WTC11 (cell line): ENCODE measurements at regions not wholly inside any gene's neighbourhood (a gene's known extent, or its start where the extent isn't known, plus 50 kb on each side); places are given as distances from the start of the nearest gene placed in this dataset.

Source experiments
- GABPB1 ChIP-seq: sonication (generic); formaldehyde crosslinking; IDR thresholded peaks from 2 replicates; pipeline ENCODE4 v1.8.1; 2023; ENCODE audit warnings: mild to moderate bottlenecking, missing genetic modification reagents
- GRHL2 ChIP-seq: fragments of 250-450 bp; sonication (Bioruptor Pico); IDR thresholded peaks from 2 replicates; pipeline ENCODE4 v1.8.0; 2022; ENCODE audit warnings: mild to moderate bottlenecking, moderate library complexity; ENCODE audit not compliant: insufficient replicate concordance, severe bottlenecking
- JUN ChIP-seq: sonication (generic); formaldehyde crosslinking; IDR thresholded peaks from 2 replicates; pipeline ENCODE4 v1.8.0; 2023; ENCODE audit warnings: mild to moderate bottlenecking, missing genetic modification reagents
- NFYB ChIP-seq: sonication (generic); formaldehyde crosslinking; conservative IDR thresholded peaks from 2 replicates; pipeline ENCODE4 v1.8.0; 2022; ENCODE audit warnings: low read depth, missing genetic modification reagents
- NR3C1 ChIP-seq: sonication (generic); formaldehyde crosslinking; conservative IDR thresholded peaks from 2 replicates; pipeline ENCODE4 v1.8.1; 2023; ENCODE audit warnings: low read depth, mild to moderate bottlenecking, missing genetic modification reagents
- ZNF317 ChIP-seq: sonication (generic); formaldehyde crosslinking; IDR thresholded peaks from 2 replicates; pipeline ENCODE4 v1.8.1; 2023; ENCODE audit warnings: low read depth, mild to moderate bottlenecking, moderate library complexity, missing genetic modification reagents, borderline replicate concordance
- TF ChIP-seq, protein P1 (sequence below): fragments of 200-600 bp; IDR thresholded peaks from 2 replicates; pipeline ENCODE4 v1.8.0; 2022; ENCODE audit warnings: antibody characterized with exemption
- TF ChIP-seq, protein P2 (sequence below): sonication (generic); formaldehyde crosslinking; IDR thresholded peaks from 2 replicates; pipeline ENCODE4 v1.8.0; 2022; ENCODE audit warnings: mild to moderate bottlenecking, missing genetic modification reagents
- TF ChIP-seq, protein P3 (sequence below): sonication (generic); formaldehyde crosslinking; IDR thresholded peaks from 2 replicates; pipeline ENCODE4 v1.8.0; 2023; ENCODE audit warnings: mild to moderate bottlenecking, missing genetic modification reagents

DNA sequence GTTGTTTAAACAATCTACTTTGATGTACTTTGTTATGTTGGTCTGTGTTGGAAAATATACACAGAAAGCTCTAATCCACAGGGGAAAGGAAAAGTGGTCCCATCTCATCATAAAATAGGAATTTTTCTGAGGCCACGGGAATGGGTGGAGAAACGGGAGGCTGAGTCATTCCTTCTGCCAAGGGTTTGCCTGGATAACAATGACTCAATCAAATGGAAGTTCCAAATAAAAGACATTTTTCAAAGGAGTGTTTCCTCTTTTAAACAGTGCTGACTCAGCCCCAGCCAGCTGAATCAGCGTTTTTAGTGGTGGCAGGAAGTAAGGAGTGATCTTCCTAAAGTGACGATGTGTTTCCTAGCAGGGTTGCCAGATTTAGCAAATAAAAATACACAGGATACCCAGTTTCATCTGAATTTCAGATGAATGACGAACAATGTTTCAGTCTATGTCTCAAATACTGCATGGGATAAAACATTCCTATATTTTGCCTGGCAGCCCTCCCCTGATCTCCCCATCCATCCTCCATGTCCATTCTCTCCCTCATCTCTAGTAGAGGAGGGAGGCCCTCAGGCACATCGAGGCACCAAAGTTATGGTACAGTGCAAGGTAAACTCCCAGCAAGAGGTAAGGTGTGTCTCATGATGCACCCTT, 345.4 kb upstream of the GATB start:
- TF ChIP-seq, protein P1, sequence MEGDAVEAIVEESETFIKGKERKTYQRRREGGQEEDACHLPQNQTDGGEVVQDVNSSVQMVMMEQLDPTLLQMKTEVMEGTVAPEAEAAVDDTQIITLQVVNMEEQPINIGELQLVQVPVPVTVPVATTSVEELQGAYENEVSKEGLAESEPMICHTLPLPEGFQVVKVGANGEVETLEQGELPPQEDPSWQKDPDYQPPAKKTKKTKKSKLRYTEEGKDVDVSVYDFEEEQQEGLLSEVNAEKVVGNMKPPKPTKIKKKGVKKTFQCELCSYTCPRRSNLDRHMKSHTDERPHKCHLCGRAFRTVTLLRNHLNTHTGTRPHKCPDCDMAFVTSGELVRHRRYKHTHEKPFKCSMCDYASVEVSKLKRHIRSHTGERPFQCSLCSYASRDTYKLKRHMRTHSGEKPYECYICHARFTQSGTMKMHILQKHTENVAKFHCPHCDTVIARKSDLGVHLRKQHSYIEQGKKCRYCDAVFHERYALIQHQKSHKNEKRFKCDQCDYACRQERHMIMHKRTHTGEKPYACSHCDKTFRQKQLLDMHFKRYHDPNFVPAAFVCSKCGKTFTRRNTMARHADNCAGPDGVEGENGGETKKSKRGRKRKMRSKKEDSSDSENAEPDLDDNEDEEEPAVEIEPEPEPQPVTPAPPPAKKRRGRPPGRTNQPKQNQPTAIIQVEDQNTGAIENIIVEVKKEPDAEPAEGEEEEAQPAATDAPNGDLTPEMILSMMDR, result no peak
- TF ChIP-seq GRHL2 (no peak), NFYB (CRISPR knock-in tag) (no peak), JUN (no peak), GABPB1 (CRISPR knock-in tag) (no peak), ZNF317 (CRISPR knock-in tag) (no peak), NR3C1 (CRISPR knock-in tag) (no peak)
- TF ChIP-seq, protein P2, sequence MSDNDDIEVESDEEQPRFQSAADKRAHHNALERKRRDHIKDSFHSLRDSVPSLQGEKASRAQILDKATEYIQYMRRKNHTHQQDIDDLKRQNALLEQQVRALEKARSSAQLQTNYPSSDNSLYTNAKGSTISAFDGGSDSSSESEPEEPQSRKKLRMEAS (CRISPR knock-in tag), result no peak
- TF ChIP-seq, protein P3, sequence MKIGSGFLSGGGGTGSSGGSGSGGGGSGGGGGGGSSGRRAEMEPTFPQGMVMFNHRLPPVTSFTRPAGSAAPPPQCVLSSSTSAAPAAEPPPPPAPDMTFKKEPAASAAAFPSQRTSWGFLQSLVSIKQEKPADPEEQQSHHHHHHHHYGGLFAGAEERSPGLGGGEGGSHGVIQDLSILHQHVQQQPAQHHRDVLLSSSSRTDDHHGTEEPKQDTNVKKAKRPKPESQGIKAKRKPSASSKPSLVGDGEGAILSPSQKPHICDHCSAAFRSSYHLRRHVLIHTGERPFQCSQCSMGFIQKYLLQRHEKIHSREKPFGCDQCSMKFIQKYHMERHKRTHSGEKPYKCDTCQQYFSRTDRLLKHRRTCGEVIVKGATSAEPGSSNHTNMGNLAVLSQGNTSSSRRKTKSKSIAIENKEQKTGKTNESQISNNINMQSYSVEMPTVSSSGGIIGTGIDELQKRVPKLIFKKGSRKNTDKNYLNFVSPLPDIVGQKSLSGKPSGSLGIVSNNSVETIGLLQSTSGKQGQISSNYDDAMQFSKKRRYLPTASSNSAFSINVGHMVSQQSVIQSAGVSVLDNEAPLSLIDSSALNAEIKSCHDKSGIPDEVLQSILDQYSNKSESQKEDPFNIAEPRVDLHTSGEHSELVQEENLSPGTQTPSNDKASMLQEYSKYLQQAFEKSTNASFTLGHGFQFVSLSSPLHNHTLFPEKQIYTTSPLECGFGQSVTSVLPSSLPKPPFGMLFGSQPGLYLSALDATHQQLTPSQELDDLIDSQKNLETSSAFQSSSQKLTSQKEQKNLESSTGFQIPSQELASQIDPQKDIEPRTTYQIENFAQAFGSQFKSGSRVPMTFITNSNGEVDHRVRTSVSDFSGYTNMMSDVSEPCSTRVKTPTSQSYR (CRISPR knock-in tag), result no peak
